Tibial nerve (tissue), 4 donors: ENCODE measurements at regions not wholly inside any gene's neighbourhood (a gene's known extent, or its start where the extent isn't known, plus 50 kb on each side); places are given as distances from the start of the nearest gene placed in this dataset.

Experiments
- DNase-seq, 2 donors: peaks; one replicate each; pipeline ENCODE4 v3.0.0-alpha.2; 2019; ENCODE audit warnings: low spot score in 2 of 2
- H3K27ac ChIP-seq, 4 donors: fragments of 200-600 bp; sonication (generic) in 3 of 4; one replicate each; pipeline ENCODE4 v1.5.1; 2017 to 2019; ENCODE audit warnings: mild to moderate bottlenecking in 1 of 4
- H3K27me3 ChIP-seq, 2 donors: fragments of 200-600 bp; sonication (generic) in 1 of 2; one replicate each; pipeline versions ENCODE4 v1.5.1 to v1.6.0; 2017 to 2019
- H3K36me3 ChIP-seq, 3 donors: fragments of 200-600 bp; sonication (generic); one replicate each; pipeline ENCODE4 v1.5.1; 2018 to 2019
- H3K4me1 ChIP-seq, 4 donors: fragments of 200-600 bp; sonication (generic) in 3 of 4; one replicate each; pipeline ENCODE4 v1.5.1; 2017 to 2019
- H3K4me3 ChIP-seq, 4 donors: fragments of 200-600 bp; sonication (generic) in 3 of 4; one replicate each; pipeline ENCODE4 v1.5.1; 2017 to 2019; ENCODE audit warnings: mild to moderate bottlenecking in 1 of 4, moderate library complexity in 1 of 4
- H3K9me3 ChIP-seq, 4 donors: fragments of 200-600 bp; sonication (generic) in 3 of 4; one replicate each; pipeline ENCODE4 v1.5.1; 2017 to 2019
- CTCF ChIP-seq, 5 experiments: fragments of 200-600 bp in 3 of 5; fragments of 450-650 bp in 2 of 5; sonication (generic) in 3 of 5; IDR thresholded peaks; one replicate each; pipeline ENCODE4 v1.5.1; 2016 to 2019; ENCODE audit warnings: antibody characterized with exemption in 5 of 5, mild to moderate bottlenecking in 3 of 5, moderate library complexity in 2 of 5
- EP300 ChIP-seq, 2 donors: sonication (generic); formaldehyde crosslinking; IDR thresholded peaks; one replicate each; pipeline ENCODE4 v1.6.1; 2017; ENCODE audit warnings: antibody characterized with exemption in 2 of 2, mild to moderate bottlenecking in 1 of 2
- POLR2A ChIP-seq, 2 donors: fragments of 450-650 bp; IDR thresholded peaks; one replicate each; pipeline ENCODE4 v1.6.1; 2017; ENCODE audit warnings: antibody characterized with exemption in 2 of 2, mild to moderate bottlenecking in 2 of 2, moderate library complexity in 2 of 2
- WGBS, 2 donors: methylation state at CpG; one replicate each; pipeline ENCODE4 v1.1.5; 2018; 5-methylcytosine and 5-hydroxymethylcytosine counted together

- no peak overlapping the region for H3K4me3 ChIP-seq
- WGBS, 2 donors, result 94 to 98% methylated on average over 1 of the region's 1 CpG
These were observed 330.2 kb downstream of the BCKDHB start for GRCh38 chr6:80436663-80437062.

GRCh38 chr6:80435457-80435856 is 329.0 kb downstream of the BCKDHB start:
- Histone ChIP-seq H3K4me3 (no peak overlapping the region), H3K36me3 (no peaks in the 10 kb centered on the region), H3K27me3 (no peaks in the 10 kb centered on the region), H3K27ac (no peak overlapping the region), H3K4me1 (peaks cover 0 to 9% (median 3%) of the 10 kb centered on the region in 4 donors), H3K9me3 (peaks cover 0 to 3% (median 0%) of the 10 kb centered on the region in 4 donors)
- no peak for DNase-seq
- 92 to 94% methylated on average over 5 of the region's 5 CpGs for WGBS, 2 donors
- TF ChIP-seq POLR2A (IDR thresholded peaks at IDR 0.05) (no peak), CTCF (IDR thresholded peaks at IDR 0.05) (no peak), EP300 (IDR thresholded peaks at IDR 0.05) (no peak)

More at GRCh38 chr6:80436663-80437062, 330.2 kb downstream of the BCKDHB start:
- TF ChIP-seq EP300 (IDR thresholded peaks at IDR 0.05) (no peak), POLR2A (IDR thresholded peaks at IDR 0.05) (no peak), CTCF (IDR thresholded peaks at IDR 0.05) (no peak)
- Histone ChIP-seq H3K27me3 (no peaks in the 10 kb centered on the region), H3K36me3 (no peaks in the 10 kb centered on the region), H3K9me3 (peaks cover 0 to 3% (median 0%) of the 10 kb centered on the region in 4 donors), H3K27ac (no peak overlapping the region), H3K4me1 (peaks cover 0 to 9% (median 3%) of the 10 kb centered on the region in 4 donors)
- DNase-seq, result no peak

- Histone ChIP-seq H3K4me1 (peaks cover 0 to 9% (median 1%) of the 10 kb centered on the region in 4 donors), H3K9me3 (peaks cover 0 to 4% (median 0%) of the 10 kb centered on the region in 4 donors), H3K36me3 (no peaks in the 10 kb centered on the region), H3K27ac (no peak overlapping the region), H3K4me3 (no peak overlapping the region), H3K27me3 (no peaks in the 10 kb centered on the region)
- WGBS, 2 donors, result 75 to 76% methylated on average over 4 of the region's 4 CpGs
- TF ChIP-seq CTCF (IDR thresholded peaks at IDR 0.05), result no peak
- TF ChIP-seq POLR2A (IDR thresholded peaks at IDR 0.05), result no peak
- no peak for TF ChIP-seq EP300 (IDR thresholded peaks at IDR 0.05)
- DNase-seq, result no peak
These were observed 328.4 kb downstream of the BCKDHB start for GRCh38 chr6:80434691-80435350.

GRCh38 chr6:80433673-80434025 is 327.2 kb downstream of the BCKDHB start:
- Histone ChIP-seq H3K27me3 (no peaks in the 10 kb centered on the region), H3K9me3 (peaks cover 0 to 13% (median 0%) of the 10 kb centered on the region in 4 donors), H3K4me1 (no peaks in the 10 kb centered on the region), H3K36me3 (no peaks in the 10 kb centered on the region), H3K4me3 (no peak overlapping the region), H3K27ac (no peak overlapping the region)
- DNase-seq, result no peak
- WGBS, 2 donors, result 66 to 74% methylated on average over 2 of the region's 2 CpGs
- TF ChIP-seq POLR2A (IDR thresholded peaks at IDR 0.05) (no peak), EP300 (IDR thresholded peaks at IDR 0.05) (no peak), CTCF (IDR thresholded peaks at IDR 0.05) (no peak)

GRCh38 chr6:80433010-80433672 is 326.7 kb downstream of the BCKDHB start:
- no peak for DNase-seq
- H3K27ac ChIP-seq, result no peak overlapping the region
- no peaks in the 10 kb centered on the region for H3K27me3 ChIP-seq
- peaks cover 0 to 18% (median 0%) of the 10 kb centered on the region in 4 donors for H3K9me3 ChIP-seq
- 60 to 73% methylated on average over 9 to 10 of the region's 10 CpGs for WGBS, 2 donors
- no peaks in the 10 kb centered on the region for H3K36me3 ChIP-seq
- no peaks in the 10 kb centered on the region for H3K4me1 ChIP-seq
- TF ChIP-seq EP300 (IDR thresholded peaks at IDR 0.05) (no peak), CTCF (IDR thresholded peaks at IDR 0.05) (no peak), POLR2A (IDR thresholded peaks at IDR 0.05) (no peak)
- no peak overlapping the region for H3K4me3 ChIP-seq
